ENCODE measurements at regions not wholly inside any gene's neighbourhood (a gene's known extent, or its start where the extent isn't known, plus 50 kb on each side); places are given as distances from the start of the nearest gene placed in this dataset.

DNA sequence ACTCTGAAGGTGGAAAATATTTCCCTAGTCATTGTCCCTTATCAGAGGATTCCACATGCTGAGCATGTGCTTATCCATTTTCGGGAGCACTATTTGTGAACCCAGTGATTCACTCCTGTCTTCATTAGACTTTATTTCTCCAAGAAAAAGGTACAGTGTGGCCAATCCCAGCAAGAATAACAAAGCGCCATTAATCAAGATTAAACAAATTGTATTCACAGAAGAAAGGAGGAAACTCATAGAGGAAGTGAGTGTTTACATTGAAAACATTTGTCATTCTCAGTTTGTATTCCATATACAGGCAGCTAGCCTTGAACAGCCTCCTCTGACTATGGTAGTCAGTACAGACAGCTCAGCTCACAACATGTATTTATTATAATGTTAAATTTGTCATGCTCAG is 1669.9 kb upstream of the SPRY2 start:
- DNase-seq (ENCODE audit: extremely low read depth, low read depth), result no peak

DNA sequence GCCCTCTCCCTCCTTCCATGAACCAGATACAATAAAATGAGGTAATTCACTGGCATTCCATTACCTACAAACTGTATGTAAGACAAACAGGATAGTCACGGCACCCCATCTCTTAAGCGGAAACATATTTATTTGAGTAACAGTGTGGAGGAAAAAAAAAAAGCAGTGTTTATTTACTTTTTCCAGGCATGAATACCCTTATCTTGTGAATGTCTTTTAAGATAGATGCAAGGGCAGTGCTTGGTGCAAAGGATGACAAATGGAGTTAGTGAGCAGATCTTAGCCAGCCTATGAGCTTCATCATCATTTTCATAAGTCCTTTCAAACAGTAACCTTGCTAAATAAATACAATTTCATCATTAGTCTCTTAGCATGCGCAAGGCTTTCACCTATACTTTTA is 1661.8 kb upstream of the SPRY2 start:
- TF ChIP-seq, protein P1, sequence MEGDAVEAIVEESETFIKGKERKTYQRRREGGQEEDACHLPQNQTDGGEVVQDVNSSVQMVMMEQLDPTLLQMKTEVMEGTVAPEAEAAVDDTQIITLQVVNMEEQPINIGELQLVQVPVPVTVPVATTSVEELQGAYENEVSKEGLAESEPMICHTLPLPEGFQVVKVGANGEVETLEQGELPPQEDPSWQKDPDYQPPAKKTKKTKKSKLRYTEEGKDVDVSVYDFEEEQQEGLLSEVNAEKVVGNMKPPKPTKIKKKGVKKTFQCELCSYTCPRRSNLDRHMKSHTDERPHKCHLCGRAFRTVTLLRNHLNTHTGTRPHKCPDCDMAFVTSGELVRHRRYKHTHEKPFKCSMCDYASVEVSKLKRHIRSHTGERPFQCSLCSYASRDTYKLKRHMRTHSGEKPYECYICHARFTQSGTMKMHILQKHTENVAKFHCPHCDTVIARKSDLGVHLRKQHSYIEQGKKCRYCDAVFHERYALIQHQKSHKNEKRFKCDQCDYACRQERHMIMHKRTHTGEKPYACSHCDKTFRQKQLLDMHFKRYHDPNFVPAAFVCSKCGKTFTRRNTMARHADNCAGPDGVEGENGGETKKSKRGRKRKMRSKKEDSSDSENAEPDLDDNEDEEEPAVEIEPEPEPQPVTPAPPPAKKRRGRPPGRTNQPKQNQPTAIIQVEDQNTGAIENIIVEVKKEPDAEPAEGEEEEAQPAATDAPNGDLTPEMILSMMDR (IDR thresholded peaks at IDR 0.05; ENCODE audit: low read depth, low read length, missing control alignments), result no peak
- no peak for DNase-seq (ENCODE audit: extremely low read depth, low read depth)
- H3K4me3 ChIP-seq (replicated peaks; ENCODE audit: low read depth, low read length), result no peak overlapping the region

More for the DNA sequence above, 1669.9 kb upstream of the SPRY2 start:
- TF ChIP-seq, protein P1 (IDR thresholded peaks at IDR 0.05; ENCODE audit: low read depth, low read length, missing control alignments), result no peak
- H3K4me3 ChIP-seq (replicated peaks; ENCODE audit: low read depth, low read length), result no peak overlapping the region

DNA sequence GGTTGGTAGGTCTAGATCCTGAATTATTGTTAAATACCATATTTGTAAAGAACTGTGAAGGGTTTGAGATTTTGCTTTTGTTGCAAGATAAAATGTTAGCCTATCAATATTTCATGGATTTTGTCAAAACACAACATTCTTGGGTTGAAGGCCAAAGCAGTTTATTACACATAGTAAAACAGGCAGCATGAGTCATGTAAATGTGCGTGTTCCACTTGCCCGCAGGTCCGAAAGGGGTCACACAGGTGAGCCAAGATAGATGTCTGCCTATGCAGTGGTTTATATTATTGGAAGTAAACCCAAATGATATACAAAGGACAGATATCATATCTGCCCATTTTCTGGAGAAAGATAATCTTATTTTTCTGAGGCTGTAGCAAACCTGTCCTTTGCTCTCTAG is 1654.4 kb upstream of the SPRY2 start:
- TF ChIP-seq, protein P1 (IDR thresholded peaks at IDR 0.05; ENCODE audit: low read depth, low read length, missing control alignments), result no peak
- no peak for DNase-seq (ENCODE audit: extremely low read depth, low read depth)
- H3K4me3 ChIP-seq (replicated peaks; ENCODE audit: low read depth, low read length), result no peak overlapping the region

DNA sequence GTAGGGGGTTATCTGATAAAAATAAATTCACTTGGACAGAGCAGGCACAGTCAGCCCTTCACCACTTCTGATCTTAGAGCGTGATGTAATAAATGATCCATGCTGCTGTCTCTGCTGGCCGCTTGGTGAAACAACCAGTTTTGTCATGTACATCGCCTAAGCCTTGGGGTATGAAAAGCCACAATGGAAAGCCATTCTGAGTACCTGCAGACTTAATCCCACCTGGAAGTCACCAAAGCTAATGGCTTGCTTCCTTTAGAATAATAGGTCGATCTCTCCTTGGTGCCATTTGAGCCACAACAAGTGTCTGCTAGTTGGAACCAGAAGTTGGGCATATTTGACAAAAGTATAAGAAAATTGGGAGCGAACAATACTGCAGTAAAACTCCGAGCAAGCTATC is 1649.7 kb upstream of the SPRY2 start:
- TF ChIP-seq, protein P1 (IDR thresholded peaks at IDR 0.05; ENCODE audit: low read depth, low read length, missing control alignments), result no peak
- no peak for DNase-seq (ENCODE audit: extremely low read depth, low read depth)
- H3K4me3 ChIP-seq (replicated peaks; ENCODE audit: low read depth, low read length), result no peak overlapping the region

DNA sequence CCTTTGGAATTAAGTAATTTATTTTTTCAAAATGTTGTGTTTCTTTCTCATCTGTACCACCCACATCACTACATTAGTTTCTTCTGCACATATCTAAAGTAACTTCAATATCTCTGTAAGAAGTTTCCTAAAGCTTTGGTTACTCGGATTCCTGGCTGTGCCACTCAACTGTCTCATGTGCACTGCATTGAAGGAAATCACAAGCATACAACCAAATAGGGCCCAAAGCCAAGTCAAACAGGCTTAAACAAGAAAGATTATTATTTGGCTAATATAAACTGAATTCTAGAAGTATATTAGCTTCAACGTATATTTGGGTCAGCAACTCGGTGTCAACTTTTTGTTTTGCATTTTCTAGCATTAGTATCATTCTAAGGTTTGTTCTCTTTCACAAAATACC is 1647.6 kb upstream of the SPRY2 start:
- DNase-seq (ENCODE audit: extremely low read depth, low read depth), result no peak
- TF ChIP-seq, protein P1 (IDR thresholded peaks at IDR 0.05; ENCODE audit: low read depth, low read length, missing control alignments), result no peak
- H3K4me3 ChIP-seq (replicated peaks; ENCODE audit: low read depth, low read length), result no peak overlapping the region

DNA sequence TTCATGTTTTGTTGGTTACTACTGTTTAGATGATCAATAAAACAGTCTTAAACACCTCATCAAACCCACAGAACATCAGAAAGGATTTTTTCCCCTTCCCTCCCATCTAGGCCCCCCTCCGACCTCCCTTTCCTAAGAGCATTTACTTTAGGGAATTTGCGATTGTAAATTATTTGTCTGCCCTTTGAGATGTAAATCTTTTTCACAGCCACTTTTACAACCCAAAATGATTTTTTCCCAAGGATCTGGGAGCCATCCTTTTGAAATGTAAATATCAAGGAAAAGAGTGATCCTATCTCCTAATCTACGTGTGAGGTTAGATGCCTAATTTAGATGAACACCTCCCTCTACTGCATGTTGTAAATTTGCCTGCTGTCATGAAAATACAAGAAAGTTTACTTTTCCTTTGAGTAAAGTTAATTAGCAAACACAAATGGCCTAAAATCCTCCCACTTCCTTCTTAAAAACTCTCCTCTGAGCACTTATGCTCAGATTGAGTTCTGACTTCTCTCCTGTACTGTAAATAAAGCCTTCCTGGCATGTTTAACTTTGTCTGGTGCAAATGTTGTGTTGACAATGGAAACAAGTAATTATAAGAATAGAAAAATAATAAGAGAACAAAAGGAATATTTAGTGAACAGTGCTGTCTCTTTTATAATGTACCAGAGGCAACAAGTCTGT is 1646.9 kb upstream of the SPRY2 start:
- TF ChIP-seq, protein P1 (IDR thresholded peaks at IDR 0.05; ENCODE audit: low read depth, low read length, missing control alignments), result no peak
- DNase-seq (ENCODE audit: extremely low read depth, low read depth), result no peak
- no peak overlapping the region for H3K4me3 ChIP-seq (replicated peaks; ENCODE audit: low read depth, low read length)

DNA sequence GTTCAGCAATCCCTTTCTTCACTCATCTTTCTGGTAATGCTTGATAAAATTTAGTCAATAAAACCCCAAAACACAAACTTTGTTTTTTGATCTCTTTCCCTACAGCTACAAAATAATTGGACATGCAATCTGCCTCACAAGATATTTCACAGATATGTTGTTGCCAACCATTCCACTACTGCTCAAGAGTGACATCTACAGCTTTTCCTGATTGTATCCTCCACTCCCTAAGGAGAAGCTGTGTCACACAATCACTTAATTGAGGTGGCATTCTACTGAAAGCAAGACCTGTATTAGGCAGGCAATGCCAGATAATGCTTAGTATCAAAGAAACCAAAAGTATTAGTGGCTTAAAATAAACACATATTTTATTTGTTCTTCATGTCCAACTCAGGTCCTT is 1646.2 kb upstream of the SPRY2 start:
- DNase-seq (ENCODE audit: extremely low read depth, low read depth), result no peak
- TF ChIP-seq, protein P1 (IDR thresholded peaks at IDR 0.05; ENCODE audit: low read depth, low read length, missing control alignments), result no peak
- H3K4me3 ChIP-seq (replicated peaks; ENCODE audit: low read depth, low read length), result no peak overlapping the region
